ENCODE measurements at regions not wholly inside any gene's neighbourhood (a gene's known extent, or its start where the extent isn't known, plus 50 kb on each side); places are given as distances from the start of the nearest gene placed in this dataset.
A peak's percentile ranks its signal among the peaks of the same experiment; 100 is the strongest.
"Not testable (repeated sequence)": the region's sequence is repeated elsewhere in the genome, so short reads cannot be mapped to it uniquely, and the experiment has no call there.

GRCh38 chr6:132122176-132122575 lies 171.0 kb upstream of the CCN2 start:
- Histone ChIP-seq H3K4me1 (ENCODE audit: control insufficient read depth in 3 of 3, insufficient read depth in 2 of 3, low read depth in 1 of 3, low read length in 2 of 3) (no peaks in the 10 kb centered on the region), H3K27ac (ENCODE audit: low read depth in 1 of 3, low read length in 2 of 3) (no peak overlapping the region), H3K9me3 (ENCODE audit: control insufficient read depth in 2 of 2, insufficient read depth in 1 of 2, low read depth in 1 of 2, low read length in 1 of 2) (peaks cover 0 to 2% of the 10 kb centered on the region in 2 donors), H3K4me3 (ENCODE audit: low read depth in 1 of 3, low read length in 3 of 3) (no peak overlapping the region), H3K36me3 (ENCODE audit: control insufficient read depth in 3 of 3, insufficient read depth in 2 of 3, low read depth in 1 of 3, low read length in 3 of 3) (no peaks in the 10 kb centered on the region), H3K27me3 (ENCODE audit: control insufficient read depth in 3 of 3, insufficient read depth in 3 of 3, low read length in 3 of 3) (peaks cover 0 to 1% (median 0%) of the 10 kb centered on the region in 3 donors)
- DNase-seq = no peak
- FAIRE-seq = no peak

- Histone ChIP-seq H3K36me3 (ENCODE audit: control insufficient read depth in 3 of 3, insufficient read depth in 2 of 3, low read depth in 1 of 3, low read length in 3 of 3) (no peaks in the 10 kb centered on the region), H3K27me3 (ENCODE audit: control insufficient read depth in 3 of 3, insufficient read depth in 3 of 3, low read length in 3 of 3) (no peaks in the 10 kb centered on the region), H3K9me3 (ENCODE audit: control insufficient read depth in 2 of 2, insufficient read depth in 1 of 2, low read depth in 1 of 2, low read length in 1 of 2) (no peaks in the 10 kb centered on the region), H3K4me1 (ENCODE audit: control insufficient read depth in 3 of 3, insufficient read depth in 2 of 3, low read depth in 1 of 3, low read length in 2 of 3) (no peaks in the 10 kb centered on the region), H3K4me3 (ENCODE audit: low read depth in 1 of 3, low read length in 3 of 3) (no peak overlapping the region), H3K27ac (ENCODE audit: low read depth in 1 of 3, low read length in 2 of 3) (no peak overlapping the region)
- FAIRE-seq (no peak), DNase-seq (no peak)
- WGBS, 3 donors = 88 to 95% (median 91%) methylated on average over 1 of the region's 1 CpG
These were observed 167.0 kb upstream of the CCN2 start for GRCh38 chr6:132118144-132118543.

- H3K27ac ChIP-seq (ENCODE audit: low read depth in 1 of 3, low read length in 2 of 3) = no peak overlapping the region
- H3K4me3 ChIP-seq (ENCODE audit: low read depth in 1 of 3, low read length in 3 of 3) = no peak overlapping the region
- H3K4me1 ChIP-seq (ENCODE audit: control insufficient read depth in 3 of 3, insufficient read depth in 2 of 3, low read depth in 1 of 3, low read length in 2 of 3) = no peaks in the 10 kb centered on the region
- H3K36me3 ChIP-seq (ENCODE audit: control insufficient read depth in 3 of 3, insufficient read depth in 2 of 3, low read depth in 1 of 3, low read length in 3 of 3) = no peaks in the 10 kb centered on the region
- no peaks in the 10 kb centered on the region for H3K27me3 ChIP-seq (ENCODE audit: control insufficient read depth in 3 of 3, insufficient read depth in 3 of 3, low read length in 3 of 3)
- no peak for FAIRE-seq
- H3K9me3 ChIP-seq (ENCODE audit: control insufficient read depth in 2 of 2, insufficient read depth in 1 of 2, low read depth in 1 of 2, low read length in 1 of 2) = no peaks in the 10 kb centered on the region
- 54 to 58% (median 56%) methylated on average over 7 of the region's 7 CpGs for whole genome bisulfite sequencing, 3 donors
- no peak for DNase-seq
These were observed 164.7 kb upstream of the CCN2 start for GRCh38 chr6:132115714-132116366.

- H3K4me1 ChIP-seq (ENCODE audit: control insufficient read depth in 3 of 3, insufficient read depth in 2 of 3, low read depth in 1 of 3, low read length in 2 of 3) = no peaks in the 10 kb centered on the region
- peaks cover 0 to 12% of the 10 kb centered on the region in 2 donors for H3K9me3 ChIP-seq (ENCODE audit: control insufficient read depth in 2 of 2, insufficient read depth in 1 of 2, low read depth in 1 of 2, low read length in 1 of 2)
- no peak for DNase-seq
- peak overlapping the region in 1 of 3 donors; percentile 58 for H3K27ac ChIP-seq (ENCODE audit: low read depth in 1 of 3, low read length in 2 of 3)
- no peak overlapping the region for H3K4me3 ChIP-seq (ENCODE audit: low read depth in 1 of 3, low read length in 3 of 3)
- WGBS, 3 donors = 83 to 88% (median 87%) methylated on average over 8 of the region's 8 CpGs
- no peaks in the 10 kb centered on the region for H3K36me3 ChIP-seq (ENCODE audit: control insufficient read depth in 3 of 3, insufficient read depth in 2 of 3, low read depth in 1 of 3, low read length in 3 of 3)
- no peak for FAIRE-seq
- H3K27me3 ChIP-seq (ENCODE audit: control insufficient read depth in 3 of 3, insufficient read depth in 3 of 3, low read length in 3 of 3) = no peaks in the 10 kb centered on the region
These were observed 163.1 kb upstream of the CCN2 start for GRCh38 chr6:132114201-132114825.

GRCh38 chr6:132109752-132110151 lies 158.6 kb upstream of the CCN2 start:
- H3K4me1 ChIP-seq (ENCODE audit: control insufficient read depth in 3 of 3, insufficient read depth in 2 of 3, low read depth in 1 of 3, low read length in 2 of 3); H3K27ac ChIP-seq (ENCODE audit: low read depth in 1 of 3, low read length in 2 of 3); H3K36me3 ChIP-seq (ENCODE audit: control insufficient read depth in 3 of 3, insufficient read depth in 2 of 3, low read depth in 1 of 3, low read length in 3 of 3); H3K27me3 ChIP-seq (ENCODE audit: control insufficient read depth in 3 of 3, insufficient read depth in 3 of 3, low read length in 3 of 3); FAIRE-seq; H3K4me3 ChIP-seq (ENCODE audit: low read depth in 1 of 3, low read length in 3 of 3); DNase-seq: not testable (repeated sequence)
- peaks cover 0 to 18% of the 10 kb centered on the region in 2 donors for H3K9me3 ChIP-seq (ENCODE audit: control insufficient read depth in 2 of 2, insufficient read depth in 1 of 2, low read depth in 1 of 2, low read length in 1 of 2)
- 78 to 87% (median 82%) methylated on average over 6 of the region's 6 CpGs for WGBS, 3 donors

GRCh38 chr6:132107896-132108295 lies 156.7 kb upstream of the CCN2 start:
- WGBS, 3 donors = 51 to 62% (median 61%) methylated on average over 2 of the region's 2 CpGs
- no peak overlapping the region for H3K4me3 ChIP-seq (ENCODE audit: low read depth in 1 of 3, low read length in 3 of 3)
- H3K27ac ChIP-seq (ENCODE audit: low read depth in 1 of 3, low read length in 2 of 3) = no peak overlapping the region
- DNase-seq = no peak
- no peak for FAIRE-seq
- H3K36me3 ChIP-seq (ENCODE audit: control insufficient read depth in 3 of 3, insufficient read depth in 2 of 3, low read depth in 1 of 3, low read length in 3 of 3) = peaks cover 0 to 2% (median 0%) of the 10 kb centered on the region in 3 donors
- H3K4me1 ChIP-seq (ENCODE audit: control insufficient read depth in 3 of 3, insufficient read depth in 2 of 3, low read depth in 1 of 3, low read length in 2 of 3) = no peaks in the 10 kb centered on the region
- no peaks in the 10 kb centered on the region for H3K27me3 ChIP-seq (ENCODE audit: control insufficient read depth in 3 of 3, insufficient read depth in 3 of 3, low read length in 3 of 3)
- peaks cover 0 to 18% of the 10 kb centered on the region in 2 donors for H3K9me3 ChIP-seq (ENCODE audit: control insufficient read depth in 2 of 2, insufficient read depth in 1 of 2, low read depth in 1 of 2, low read length in 1 of 2)

GRCh38 chr6:132101535-132101934 lies 150.4 kb upstream of the CCN2 start:
- DNase-seq (no peak), FAIRE-seq (no peak)
- Histone ChIP-seq H3K4me3 (ENCODE audit: low read depth in 1 of 3, low read length in 3 of 3) (no peak overlapping the region), H3K9me3 (ENCODE audit: control insufficient read depth in 2 of 2, insufficient read depth in 1 of 2, low read depth in 1 of 2, low read length in 1 of 2) (no peaks in the 10 kb centered on the region), H3K27ac (ENCODE audit: low read depth in 1 of 3, low read length in 2 of 3) (no peak overlapping the region), H3K4me1 (ENCODE audit: control insufficient read depth in 3 of 3, insufficient read depth in 2 of 3, low read depth in 1 of 3, low read length in 2 of 3) (no peaks in the 10 kb centered on the region), H3K27me3 (ENCODE audit: control insufficient read depth in 3 of 3, insufficient read depth in 3 of 3, low read length in 3 of 3) (no peaks in the 10 kb centered on the region), H3K36me3 (ENCODE audit: control insufficient read depth in 3 of 3, insufficient read depth in 2 of 3, low read depth in 1 of 3, low read length in 3 of 3) (no peaks in the 10 kb centered on the region)
- WGBS, 3 donors = 77 to 82% (median 79%) methylated on average over 3 of the region's 3 CpGs

GRCh38 chr6:132100388-132100990 lies 149.3 kb upstream of the CCN2 start:
- no peak for FAIRE-seq
- no peaks in the 10 kb centered on the region for H3K4me1 ChIP-seq (ENCODE audit: control insufficient read depth in 3 of 3, insufficient read depth in 2 of 3, low read depth in 1 of 3, low read length in 2 of 3)
- no peaks in the 10 kb centered on the region for H3K36me3 ChIP-seq (ENCODE audit: control insufficient read depth in 3 of 3, insufficient read depth in 2 of 3, low read depth in 1 of 3, low read length in 3 of 3)

More at GRCh38 chr6:132100388-132100990, 149.3 kb upstream of the CCN2 start:
- Histone ChIP-seq H3K27ac (ENCODE audit: low read depth in 1 of 3, low read length in 2 of 3) (no peak overlapping the region), H3K4me3 (ENCODE audit: low read depth in 1 of 3, low read length in 3 of 3) (no peak overlapping the region), H3K9me3 (ENCODE audit: control insufficient read depth in 2 of 2, insufficient read depth in 1 of 2, low read depth in 1 of 2, low read length in 1 of 2) (no peaks in the 10 kb centered on the region), H3K27me3 (ENCODE audit: control insufficient read depth in 3 of 3, insufficient read depth in 3 of 3, low read length in 3 of 3) (no peaks in the 10 kb centered on the region)
- DNase-seq = no peak
- 73 to 78% (median 77%) methylated on average over 4 of the region's 4 CpGs for WGBS, 3 donors
